ENCODE measurements at regions not wholly inside any gene's neighbourhood (a gene's known extent, or its start where the extent isn't known, plus 50 kb on each side); places are given as distances from the start of the nearest gene placed in this dataset.
"Not testable (repeated sequence)": the region's sequence is repeated elsewhere in the genome, so short reads cannot be mapped to it uniquely, and the experiment has no call there.

DNA sequence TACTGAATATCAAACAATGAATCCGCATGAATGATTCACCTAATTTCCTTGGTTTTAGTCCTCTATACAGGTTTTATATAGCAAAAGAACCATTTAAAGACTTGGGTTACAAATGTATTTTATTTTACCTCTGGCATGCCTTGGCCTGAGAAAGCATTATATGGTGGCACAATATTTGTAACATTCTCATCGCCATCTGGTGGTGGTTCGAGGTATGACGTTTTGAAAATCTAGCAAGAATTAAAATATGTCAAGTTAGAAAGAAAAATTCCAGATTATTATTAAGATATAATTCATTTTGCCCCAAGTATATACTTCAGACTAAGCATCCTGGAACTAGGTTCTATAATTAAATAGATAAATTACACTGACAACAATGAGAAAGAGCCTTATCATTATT is 445.9 kb downstream of the ZNF33B start:
- TF ChIP-seq EZH2 (IDR thresholded peaks at IDR 0.05; ENCODE audit: borderline replicate concordance, low read length) = not testable (repeated sequence)
- TF ChIP-seq, protein P1, sequence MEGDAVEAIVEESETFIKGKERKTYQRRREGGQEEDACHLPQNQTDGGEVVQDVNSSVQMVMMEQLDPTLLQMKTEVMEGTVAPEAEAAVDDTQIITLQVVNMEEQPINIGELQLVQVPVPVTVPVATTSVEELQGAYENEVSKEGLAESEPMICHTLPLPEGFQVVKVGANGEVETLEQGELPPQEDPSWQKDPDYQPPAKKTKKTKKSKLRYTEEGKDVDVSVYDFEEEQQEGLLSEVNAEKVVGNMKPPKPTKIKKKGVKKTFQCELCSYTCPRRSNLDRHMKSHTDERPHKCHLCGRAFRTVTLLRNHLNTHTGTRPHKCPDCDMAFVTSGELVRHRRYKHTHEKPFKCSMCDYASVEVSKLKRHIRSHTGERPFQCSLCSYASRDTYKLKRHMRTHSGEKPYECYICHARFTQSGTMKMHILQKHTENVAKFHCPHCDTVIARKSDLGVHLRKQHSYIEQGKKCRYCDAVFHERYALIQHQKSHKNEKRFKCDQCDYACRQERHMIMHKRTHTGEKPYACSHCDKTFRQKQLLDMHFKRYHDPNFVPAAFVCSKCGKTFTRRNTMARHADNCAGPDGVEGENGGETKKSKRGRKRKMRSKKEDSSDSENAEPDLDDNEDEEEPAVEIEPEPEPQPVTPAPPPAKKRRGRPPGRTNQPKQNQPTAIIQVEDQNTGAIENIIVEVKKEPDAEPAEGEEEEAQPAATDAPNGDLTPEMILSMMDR (IDR thresholded peaks at IDR 0.05; ENCODE audit: low read length) = peak; percentile 25; the same call in 1 of the 2 replicates

Measured in OCI-LY1 (cell line).